Endothelial cell of umbilical vein (primary cell): ENCODE measurements at regions not wholly inside any gene's neighbourhood (a gene's known extent, or its start where the extent isn't known, plus 50 kb on each side); places are given as distances from the start of the nearest gene placed in this dataset.

Experiments used
- BruUV-seq: library from RNA; stranded (reverse); fragments of 400-500 nt; replicated peaks from 2 replicates; lab custom pipeline; 2021; lab: Mats Ljungman, UMichigan
- CTCF ChIA-PET: fragments of 300-600, 350-600 bp; sonication (Branson Sonifier 250); formaldehyde crosslinking; loops from one replicate; lab custom pipeline; 2021; ENCODE audit warnings: antibody characterized with exemption, inconsistent platforms; lab: Charles Lee
- POLR2A ChIA-PET: fragments of 300-600, 350-600 bp; sonication (Branson Sonifier 250); formaldehyde crosslinking; loops from one replicate; lab custom pipeline; 2021; ENCODE audit warnings: antibody characterized with exemption, inconsistent platforms; lab: Charles Lee
- DNase-seq: peaks from one replicate; pipeline ENCODE4 v3.0.0-alpha.2; 2011; ENCODE audit warnings: low read depth, low spot score
- FAIRE-seq: peaks from 2 replicates; lab custom pipeline; 2011; peaks lifted over from hg19 to GRCh38; lab: Jason Lieb, UNC
- H2AFZ ChIP-seq: 2 replicates; pipeline ENCODE4 v1.6.0; 2012; ENCODE audit warnings: low read depth, low read length, control low read depth, inconsistent platforms
- H3K27ac ChIP-seq: 2 replicates; pipeline ENCODE4 v1.5.1; 2011; ENCODE audit warnings: low read depth, mild to moderate bottlenecking, control low read depth, low read length, moderate library complexity; ENCODE audit not compliant: insufficient read depth
- H3K27me3 ChIP-seq, 2 experiments: 2 replicates each; pipeline versions ENCODE4 v1.6.0 to v1.6.1; 2011; ENCODE audit warnings: low read length in 2 of 2, mixed read lengths in 1 of 2; ENCODE audit not compliant: control insufficient read depth in 2 of 2, insufficient read depth in 2 of 2
- H3K36me3 ChIP-seq, 2 experiments: 2 replicates in 1 of 2; 3 replicates in 1 of 2; pipeline ENCODE4 v1.5.1; 2011; ENCODE audit warnings: low read length in 2 of 2, mild to moderate bottlenecking in 1 of 2, moderate library complexity in 1 of 2; ENCODE audit not compliant: control insufficient read depth in 2 of 2, insufficient read depth in 2 of 2; ENCODE audit errors: extremely low read depth in 1 of 2
- H3K4me1 ChIP-seq: 3 replicates; pipeline ENCODE4 v1.5.1; 2011; ENCODE audit warnings: mild to moderate bottlenecking, low read length; ENCODE audit not compliant: control insufficient read depth, insufficient read depth; ENCODE audit errors: extremely low read depth
- H3K4me2 ChIP-seq: 2 replicates; pipeline ENCODE4 v1.6.1; 2011; ENCODE audit warnings: low read length, control low read depth, mixed read lengths; ENCODE audit not compliant: insufficient read depth
- H3K4me3 ChIP-seq, 3 experiments: fragments of 200-600 bp in 1 of 3; sonication (generic), shearing (Covaris generic) in 1 of 3; replicated peaks in 1 of 3; 2 replicates each; pipeline ENCODE4 v1.5.1; 2011 to 2016; ENCODE audit warnings: control low read depth in 3 of 3, low read length in 3 of 3, mild to moderate bottlenecking in 2 of 3, inconsistent platforms in 1 of 3, low read depth in 1 of 3, moderate library complexity in 1 of 3; ENCODE audit not compliant: insufficient read depth in 1 of 3
- H3K79me2 ChIP-seq: 2 replicates; pipeline ENCODE4 v1.6.0; 2012; ENCODE audit warnings: low read length, inconsistent platforms; ENCODE audit not compliant: control insufficient read depth, insufficient read depth
- H3K9ac ChIP-seq: replicated peaks from 2 replicates; pipeline ENCODE3; 2011; ENCODE audit warnings: low read length, control low read depth; ENCODE audit not compliant: insufficient read depth; ENCODE audit errors: extremely low read depth
- H3K9me1 ChIP-seq: replicated peaks from 3 replicates; pipeline ENCODE4 v1.6.0; 2011; ENCODE audit warnings: mild to moderate bottlenecking, low read length; ENCODE audit not compliant: control insufficient read depth, insufficient read depth; ENCODE audit errors: extremely low read depth
- H3K9me3 ChIP-seq: replicated peaks from 2 replicates; pipeline ENCODE4 v1.5.1; 2012; ENCODE audit warnings: low read length, inconsistent platforms; ENCODE audit not compliant: control insufficient read depth, insufficient read depth
- H4K20me1 ChIP-seq: replicated peaks from 2 replicates; pipeline ENCODE3; 2011; ENCODE audit warnings: mild to moderate bottlenecking, low read length; ENCODE audit not compliant: control insufficient read depth, insufficient read depth; ENCODE audit errors: extremely low read depth
- EZH2 ChIP-seq: IDR thresholded peaks from 2 replicates; pipeline ENCODE4 v1.6.1; 2012; ENCODE audit warnings: borderline replicate concordance, low read depth, mild to moderate bottlenecking, moderate library complexity, low read length, inconsistent platforms; ENCODE audit not compliant: severe bottlenecking
- GATA2 ChIP-seq: IDR thresholded peaks from 2 replicates; pipeline ENCODE4 v1.7.0; 2011; ENCODE audit warnings: low read depth, mild to moderate bottlenecking, moderate library complexity, mixed read lengths, low read length; ENCODE audit not compliant: insufficient read length, insufficient read depth
- JUN ChIP-seq: IDR thresholded peaks from 2 replicates; pipeline ENCODE4 v1.6.1; 2011; ENCODE audit warnings: borderline replicate concordance, low read depth; ENCODE audit not compliant: insufficient read length, insufficient read depth
- POLR2A ChIP-seq: IDR thresholded peaks from 2 replicates; pipeline ENCODE4 v1.6.1; 2012; ENCODE audit warnings: low read depth, mild to moderate bottlenecking, control low read depth, low read length
- POLR2AphosphoS5 ChIP-seq: IDR thresholded peaks from 2 replicates; pipeline ENCODE4 v1.6.1; 2012; ENCODE audit warnings: low read depth, mild to moderate bottlenecking, control low read depth, low read length, moderate library complexity; ENCODE audit not compliant: insufficient read depth
- dilution Hi-C: fragments of 300-500 bp; cut with MboI; formaldehyde crosslinking; loops from one replicate; pipeline ENCODE4 v1.15.0; 2019; ENCODE audit warnings: low sequenced_read_pairs; ENCODE audit not compliant: extremely low pct_ligation_motif_present
- intact Hi-C: fragments of 100-400 bp; cut with micrococcal nuclease; formaldehyde crosslinking; loops from one replicate; pipeline ENCODE4 v1.10.0; 2022
- TF ChIP-seq, protein P1 (sequence below): IDR thresholded peaks from 2 replicates; pipeline ENCODE4 v1.6.1; 2011; ENCODE audit not compliant: insufficient read depth, insufficient read length
- TF ChIP-seq, protein P2 (sequence below), 2 donors: IDR thresholded peaks; 1 replicate in 1 of 2; 2 replicates in 1 of 2; pipeline ENCODE4 v1.5.1; 2011; ENCODE audit warnings: low read length in 2 of 2, mild to moderate bottlenecking in 2 of 2, moderate library complexity in 2 of 2, control low read depth in 1 of 2, inconsistent platforms in 1 of 2, low read depth in 1 of 2; ENCODE audit not compliant: insufficient read depth in 1 of 2; ENCODE audit errors: extremely low read depth in 1 of 2

DNA sequence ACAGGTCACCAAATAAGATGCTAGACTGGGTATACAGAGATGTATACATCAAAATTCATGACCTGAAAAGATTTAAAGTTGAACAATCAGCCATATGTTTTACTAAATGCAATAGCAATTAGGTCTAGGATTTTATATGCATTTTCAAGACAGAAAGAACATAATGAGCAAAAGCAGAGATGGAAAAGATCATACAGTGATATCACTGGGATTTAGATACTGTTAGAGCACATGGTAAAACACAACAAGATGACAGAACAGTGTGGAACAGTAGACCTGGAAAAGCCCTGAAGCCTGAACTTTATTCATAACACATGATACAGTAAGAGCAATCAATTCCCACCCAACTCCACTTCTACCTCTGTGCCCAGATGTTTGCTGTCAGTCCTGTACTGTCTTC lies 585.9 kb downstream of the PRR16 start:
- Histone ChIP-seq H3K4me1 (no peaks in the 10 kb centered on the region), H4K20me1 (no peaks in the 10 kb centered on the region), H3K4me2 (no peak overlapping the region), H3K36me3 (no peaks in the 10 kb centered on the region), H3K27ac (no peak overlapping the region), H3K79me2 (no peaks in the 10 kb centered on the region), H3K9me3 (no peaks in the 10 kb centered on the region), H3K27me3 (no peaks in the 10 kb centered on the region), H3K9me1 (no peaks in the 10 kb centered on the region), H2AFZ (no peak overlapping the region), H3K9ac (no peak overlapping the region), H3K4me3 (no peak overlapping the region)
- dilution Hi-C loops (no loop called here), intact Hi-C loops (no loop called here)
- TF ChIP-seq POLR2AphosphoS5 (no peak), POLR2A (no peak), GATA2 (no peak), JUN (no peak), EZH2 (no peak)
- TF ChIP-seq, protein P1, sequence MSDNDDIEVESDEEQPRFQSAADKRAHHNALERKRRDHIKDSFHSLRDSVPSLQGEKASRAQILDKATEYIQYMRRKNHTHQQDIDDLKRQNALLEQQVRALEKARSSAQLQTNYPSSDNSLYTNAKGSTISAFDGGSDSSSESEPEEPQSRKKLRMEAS = no peak
- no peak for DNase-seq
- no TSS peak for BruUV-seq
- FAIRE-seq = no peak
- ChIA-PET POLR2A (no interaction called here), CTCF (no interaction called here)

DNA sequence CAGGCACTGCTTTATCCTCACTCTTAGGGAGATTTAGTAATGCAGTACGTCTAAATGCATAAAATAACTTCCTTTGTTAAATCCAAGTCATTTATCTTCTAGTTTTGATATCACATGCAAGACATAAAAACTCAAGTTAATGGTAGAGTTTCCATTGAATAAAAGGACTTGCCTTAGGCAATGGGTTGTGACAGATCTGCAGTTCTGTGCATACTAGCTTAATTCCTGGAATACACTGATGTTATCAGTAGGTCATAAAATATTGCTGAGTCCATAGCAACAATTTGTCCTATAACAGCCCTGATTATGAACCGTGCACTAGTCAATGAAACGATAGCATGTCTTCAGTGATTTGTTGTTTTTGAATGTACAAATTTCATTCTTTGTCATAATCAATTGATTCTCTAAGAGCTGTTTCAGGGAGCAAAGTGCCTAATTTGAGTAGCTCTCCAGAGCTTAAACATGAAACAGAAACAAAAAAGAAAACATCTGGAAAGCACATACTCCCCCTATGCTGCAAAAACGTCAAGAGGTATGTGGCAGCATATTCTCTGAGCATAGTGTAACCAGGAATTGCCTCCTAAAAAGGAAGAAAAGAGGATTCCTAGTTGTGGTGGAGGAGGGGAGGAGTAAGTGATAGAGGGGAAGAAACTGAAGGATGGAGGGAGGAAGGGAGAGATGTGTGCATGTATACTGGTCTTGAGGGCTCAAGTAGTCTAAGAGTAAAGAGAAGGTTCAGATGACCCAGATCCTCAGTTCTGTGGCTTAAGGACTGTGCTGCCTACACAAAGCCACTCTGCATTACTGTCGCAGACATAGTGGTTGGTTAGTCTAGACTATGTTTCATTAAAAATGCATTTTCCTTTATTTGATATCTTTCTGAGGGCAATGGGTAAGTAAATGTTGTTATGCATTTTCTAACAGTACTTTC lies 589.2 kb downstream of the PRR16 start:
- Histone ChIP-seq H3K79me2 (no peaks in the 10 kb centered on the region), H3K4me1 (no peaks in the 10 kb centered on the region), H3K4me3 (no peak overlapping the region), H2AFZ (no peak overlapping the region), H3K9me1 (no peaks in the 10 kb centered on the region), H3K9ac (no peak overlapping the region), H3K9me3 (no peaks in the 10 kb centered on the region), H4K20me1 (no peaks in the 10 kb centered on the region), H3K36me3 (no peaks in the 10 kb centered on the region), H3K4me2 (no peak overlapping the region), H3K27ac (no peak overlapping the region), H3K27me3 (no peaks in the 10 kb centered on the region)
- CTCF ChIA-PET = no interaction called here
- intact Hi-C loops (no loop called here), dilution Hi-C loops (no loop called here)
- DNase-seq (no peak), FAIRE-seq (no peak)
- POLR2A ChIA-PET = no interaction called here
- BruUV-seq = no TSS peak
- TF ChIP-seq, protein P2, sequence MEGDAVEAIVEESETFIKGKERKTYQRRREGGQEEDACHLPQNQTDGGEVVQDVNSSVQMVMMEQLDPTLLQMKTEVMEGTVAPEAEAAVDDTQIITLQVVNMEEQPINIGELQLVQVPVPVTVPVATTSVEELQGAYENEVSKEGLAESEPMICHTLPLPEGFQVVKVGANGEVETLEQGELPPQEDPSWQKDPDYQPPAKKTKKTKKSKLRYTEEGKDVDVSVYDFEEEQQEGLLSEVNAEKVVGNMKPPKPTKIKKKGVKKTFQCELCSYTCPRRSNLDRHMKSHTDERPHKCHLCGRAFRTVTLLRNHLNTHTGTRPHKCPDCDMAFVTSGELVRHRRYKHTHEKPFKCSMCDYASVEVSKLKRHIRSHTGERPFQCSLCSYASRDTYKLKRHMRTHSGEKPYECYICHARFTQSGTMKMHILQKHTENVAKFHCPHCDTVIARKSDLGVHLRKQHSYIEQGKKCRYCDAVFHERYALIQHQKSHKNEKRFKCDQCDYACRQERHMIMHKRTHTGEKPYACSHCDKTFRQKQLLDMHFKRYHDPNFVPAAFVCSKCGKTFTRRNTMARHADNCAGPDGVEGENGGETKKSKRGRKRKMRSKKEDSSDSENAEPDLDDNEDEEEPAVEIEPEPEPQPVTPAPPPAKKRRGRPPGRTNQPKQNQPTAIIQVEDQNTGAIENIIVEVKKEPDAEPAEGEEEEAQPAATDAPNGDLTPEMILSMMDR (IDR thresholded peaks at IDR 0.05; ENCODE audit: extremely low read depth in 1 of 2, insufficient read depth in 1 of 2, low read depth in 1 of 2, low read length in 2 of 2) = no peak
- no peak for TF ChIP-seq JUN
